HUES6 (cell line): ENCODE measurements at regions not wholly inside any gene's neighbourhood (a gene's known extent, or its start where the extent isn't known, plus 50 kb on each side); places are given as distances from the start of the nearest gene placed in this dataset.
"Not testable (repeated sequence)": the region's sequence is repeated elsewhere in the genome, so short reads cannot be mapped to it uniquely, and the experiment has no call there.

Experiments
- H3K27ac ChIP-seq: 2 replicates; pipeline ENCODE4 v1.7.0; 2013; ENCODE audit warnings: low read depth, mild to moderate bottlenecking, low read length, inconsistent platforms
- H3K27me3 ChIP-seq: 2 replicates; pipeline ENCODE4 v1.6.1; 2013; ENCODE audit warnings: low read length; ENCODE audit not compliant: control insufficient read depth, insufficient read depth
- H3K36me3 ChIP-seq: 2 replicates; pipeline ENCODE4 v1.6.1; 2013; ENCODE audit warnings: low read length; ENCODE audit not compliant: control insufficient read depth, insufficient read depth
- H3K4me1 ChIP-seq: 2 replicates; pipeline ENCODE4 v1.6.1; 2013; ENCODE audit warnings: low read length; ENCODE audit not compliant: control insufficient read depth, insufficient read depth
- H3K4me3 ChIP-seq: 2 replicates; pipeline ENCODE4 v1.5.1; 2013; ENCODE audit warnings: low read depth, low read length
- H3K9ac ChIP-seq: one replicate; pipeline ENCODE4 v1.6.1; 2013; ENCODE audit warnings: mild to moderate bottlenecking, low read length
- H3K9me3 ChIP-seq: 2 replicates; pipeline ENCODE4 v1.6.1; 2013; ENCODE audit warnings: low read depth, low read length; ENCODE audit not compliant: control insufficient read depth, insufficient read depth

DNA sequence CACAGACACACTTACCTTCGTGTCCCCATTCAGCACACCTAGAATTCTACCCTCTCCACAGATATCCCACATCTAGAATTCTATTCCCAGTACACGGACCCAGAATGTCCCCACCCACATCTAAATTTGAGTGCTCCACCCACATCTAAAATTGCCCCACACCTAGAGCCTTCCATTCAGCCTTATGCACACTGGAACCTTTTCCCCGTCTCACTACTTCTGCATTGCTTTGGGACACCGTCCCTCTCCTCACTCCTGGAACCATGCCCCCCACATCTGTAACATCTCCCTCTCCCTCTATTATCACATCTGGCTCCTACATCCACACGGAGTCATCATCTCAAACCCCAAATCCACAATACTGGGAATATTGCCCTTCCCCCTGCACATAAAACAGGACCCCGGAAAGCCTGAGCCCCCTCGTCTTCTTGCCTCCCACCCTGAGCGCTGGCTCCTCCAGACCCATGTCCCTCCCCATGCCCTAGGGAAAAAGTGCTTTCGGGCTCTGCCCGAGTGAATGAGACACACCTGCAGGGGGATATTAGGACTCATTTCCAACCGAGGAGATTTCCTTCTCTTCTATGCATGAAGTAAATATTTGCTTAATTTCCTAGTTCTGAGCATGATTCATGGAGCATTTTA, 125.8 kb upstream of the UNC5B start:
- no peak overlapping the region for H3K4me3 ChIP-seq
- H3K9ac ChIP-seq = no peak overlapping the region
- no peaks in the 10 kb centered on the region for H3K9me3 ChIP-seq
- no peaks in the 10 kb centered on the region for H3K36me3 ChIP-seq
- H3K27me3 ChIP-seq = no peaks in the 10 kb centered on the region; the same call in 1 of the 2 replicates
- H3K4me1 ChIP-seq = peaks cover 6% of the 10 kb centered on the region; the same call in 1 of the 2 replicates
- no peak overlapping the region for H3K27ac ChIP-seq

GRCh38 chr10:71087622-71088021, 124.7 kb upstream of the UNC5B start:
- no peak overlapping the region for H3K9ac ChIP-seq
- H3K4me1 ChIP-seq = peaks cover 6% of the 10 kb centered on the region; the same call in 1 of the 2 replicates
- H3K27me3 ChIP-seq = no peaks in the 10 kb centered on the region; the same call in 1 of the 2 replicates
- no peaks in the 10 kb centered on the region for H3K36me3 ChIP-seq
- H3K4me3 ChIP-seq = no peak overlapping the region
- no peaks in the 10 kb centered on the region for H3K9me3 ChIP-seq
- H3K27ac ChIP-seq = no peak overlapping the region

- no peak overlapping the region for H3K9ac ChIP-seq
- H3K4me1 ChIP-seq = peaks cover 8% of the 10 kb centered on the region
- H3K36me3 ChIP-seq = no peaks in the 10 kb centered on the region
- no peaks in the 10 kb centered on the region; the same call in 1 of the 2 replicates for H3K27me3 ChIP-seq
- H3K4me3 ChIP-seq = no peak overlapping the region
- H3K9me3 ChIP-seq = no peaks in the 10 kb centered on the region
- no peak overlapping the region for H3K27ac ChIP-seq
Observed at GRCh38 chr10:71088054-71088453, 124.3 kb upstream of the UNC5B start.

DNA sequence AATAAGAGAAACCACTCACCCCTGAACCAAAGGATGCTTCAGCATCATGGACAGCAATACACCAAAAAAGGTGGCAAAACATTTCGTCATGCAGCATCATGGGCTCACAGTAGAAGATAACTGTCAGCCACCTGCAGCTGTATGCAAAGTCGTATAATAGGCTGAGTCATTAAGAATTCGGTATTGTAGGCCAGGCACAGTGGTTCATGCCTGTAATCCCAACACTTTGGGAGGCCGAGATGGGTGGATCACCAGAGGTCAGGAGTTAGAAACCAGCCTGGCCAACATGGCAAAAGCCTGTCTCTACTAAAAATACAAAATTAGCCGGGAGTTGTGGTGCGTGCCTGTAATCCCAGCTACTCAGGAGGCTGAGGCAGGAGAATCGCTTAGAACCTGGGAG, 123.8 kb upstream of the UNC5B start:
- not testable (repeated sequence) for H3K27ac ChIP-seq, H3K9me3 ChIP-seq, H3K4me3 ChIP-seq, H3K27me3 ChIP-seq, H3K9ac ChIP-seq, H3K36me3 ChIP-seq, H3K4me1 ChIP-seq

- H3K36me3 ChIP-seq = no peaks in the 10 kb centered on the region
- no peak overlapping the region for H3K4me3 ChIP-seq
- no peaks in the 10 kb centered on the region for H3K9me3 ChIP-seq
- H3K27me3 ChIP-seq = no peaks in the 10 kb centered on the region; the same call in 1 of the 2 replicates
- peaks cover 10% of the 10 kb centered on the region for H3K4me1 ChIP-seq
- no peak overlapping the region for H3K9ac ChIP-seq
- H3K27ac ChIP-seq = no peak overlapping the region
Observed at GRCh38 chr10:71089162-71089561, 123.2 kb upstream of the UNC5B start.

DNA sequence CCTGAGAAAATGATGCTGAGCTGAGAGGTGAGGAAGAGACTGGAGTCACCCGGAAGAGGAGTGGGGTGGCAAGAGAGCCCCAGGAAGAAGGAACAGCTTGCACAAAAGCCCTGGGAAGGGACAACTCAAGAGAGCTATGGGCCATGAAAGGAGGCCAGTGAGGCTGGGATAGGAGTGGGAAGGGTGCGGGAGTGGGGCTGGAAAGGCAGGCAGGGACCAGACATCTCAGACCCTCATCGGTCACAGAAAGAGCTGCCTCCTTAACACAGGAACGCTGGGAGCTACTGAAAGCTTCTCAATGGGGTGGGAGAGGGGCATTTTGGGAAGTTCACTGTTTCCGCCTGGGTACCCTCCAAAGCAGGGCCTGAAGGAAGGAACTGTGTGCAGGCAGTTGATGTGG, 122.0 kb upstream of the UNC5B start:
- Histone ChIP-seq H3K4me1 (peaks cover 10% of the 10 kb centered on the region), H3K27me3 (no peaks in the 10 kb centered on the region; the same call in 1 of the 2 replicates), H3K4me3 (no peak overlapping the region), H3K9ac (no peak overlapping the region), H3K9me3 (no peaks in the 10 kb centered on the region), H3K36me3 (no peaks in the 10 kb centered on the region), H3K27ac (no peak overlapping the region)

GRCh38 chr10:71090801-71091200, 121.6 kb upstream of the UNC5B start:
- peaks cover 6% of the 10 kb centered on the region for H3K4me1 ChIP-seq
- no peaks in the 10 kb centered on the region for H3K36me3 ChIP-seq
- H3K4me3 ChIP-seq = no peak overlapping the region
- H3K27ac ChIP-seq = no peak overlapping the region
- no peak overlapping the region for H3K9ac ChIP-seq
- H3K9me3 ChIP-seq = no peaks in the 10 kb centered on the region
- H3K27me3 ChIP-seq = no peaks in the 10 kb centered on the region

GRCh38 chr10:71092812-71093401, 119.5 kb upstream of the UNC5B start:
- Histone ChIP-seq H3K36me3 (no peaks in the 10 kb centered on the region), H3K27me3 (no peaks in the 10 kb centered on the region)

GRCh38 chr10:71093531-71093930, 118.8 kb upstream of the UNC5B start:
- H3K9ac ChIP-seq = no peak overlapping the region
- H3K4me3 ChIP-seq = no peak overlapping the region
- H3K27me3 ChIP-seq = no peaks in the 10 kb centered on the region
- peaks cover 4% of the 10 kb centered on the region; the same call in 1 of the 2 replicates for H3K4me1 ChIP-seq
- H3K36me3 ChIP-seq = no peaks in the 10 kb centered on the region
- H3K9me3 ChIP-seq = no peaks in the 10 kb centered on the region
- no peak overlapping the region for H3K27ac ChIP-seq

More at GRCh38 chr10:71092812-71093401, 119.5 kb upstream of the UNC5B start:
- Histone ChIP-seq H3K9ac (no peak overlapping the region), H3K4me1 (peaks cover 4% of the 10 kb centered on the region; the same call in 1 of the 2 replicates), H3K27ac (no peak overlapping the region), H3K4me3 (no peak overlapping the region), H3K9me3 (no peaks in the 10 kb centered on the region)

- Histone ChIP-seq H3K4me3 (no peak overlapping the region), H3K27me3 (no peaks in the 10 kb centered on the region; the same call in 1 of the 2 replicates), H3K9ac (no peak overlapping the region), H3K4me1 (peaks cover 4% of the 10 kb centered on the region; the same call in 1 of the 2 replicates), H3K36me3 (no peaks in the 10 kb centered on the region), H3K9me3 (no peaks in the 10 kb centered on the region), H3K27ac (no peak overlapping the region)
Observed at GRCh38 chr10:71094712-71095390, 117.5 kb upstream of the UNC5B start.

DNA sequence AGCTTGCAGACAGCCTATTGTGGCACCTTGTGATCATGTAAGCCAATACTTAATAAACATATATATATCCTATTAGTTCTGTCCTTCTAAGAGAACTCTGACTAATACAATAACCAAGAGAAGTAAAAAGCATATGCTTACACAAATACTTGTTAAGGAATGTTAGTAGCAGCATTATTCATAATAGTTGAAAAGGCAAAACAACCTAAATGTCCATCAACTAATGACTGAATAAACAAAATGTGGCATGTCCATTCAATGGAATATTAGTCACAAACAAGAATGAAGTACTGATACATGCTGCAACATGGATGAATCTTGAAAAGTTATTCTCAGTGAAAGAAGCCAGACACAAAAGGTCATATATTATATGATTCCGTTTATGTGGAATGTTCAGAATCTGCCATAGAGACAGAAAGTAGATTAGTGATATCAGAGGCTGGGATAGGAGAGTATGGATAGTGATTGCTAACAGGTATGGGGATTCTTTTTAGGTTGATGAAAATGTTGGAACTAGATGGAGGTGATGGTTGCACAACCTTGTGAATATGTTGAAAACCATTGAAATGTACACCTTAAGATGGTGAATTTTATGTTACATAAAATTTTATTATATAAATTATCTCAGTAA, 112.5 kb upstream of the UNC5B start:
- H3K27me3 ChIP-seq = no peaks in the 10 kb centered on the region; the same call in 1 of the 2 replicates
- H3K9me3 ChIP-seq = no peaks in the 10 kb centered on the region
- no peak overlapping the region for H3K4me3 ChIP-seq
- no peaks in the 10 kb centered on the region for H3K36me3 ChIP-seq
- H3K27ac ChIP-seq = no peak overlapping the region
- no peak overlapping the region for H3K9ac ChIP-seq
- H3K4me1 ChIP-seq = no peaks in the 10 kb centered on the region
